ENCODE measurements at regions not wholly inside any gene's neighbourhood (a gene's known extent, or its start where the extent isn't known, plus 50 kb on each side); places are given as distances from the start of the nearest gene placed in this dataset. TPM values are rescaled to one million over a fixed set of nuclear protein-coding genes. Genes with fewer than 3 reads are reported as not detected.

GRCh38 chr14:106879241-106879640 is 1352.9 kb downstream of the TMEM121 start:
- no peak for DNase-seq (ENCODE audit: extremely low spot score in 2 of 2)
- no peak overlapping the region for H3K4me3 ChIP-seq
- TF ChIP-seq POLR2AphosphoS5 (IDR thresholded peaks at IDR 0.05; ENCODE audit: insufficient read depth in 1 of 2, low read depth in 1 of 2): no peak
- no peaks in the 10 kb centered on the region for H3K36me3 ChIP-seq
- no peaks in the 10 kb centered on the region for H3K4me1 ChIP-seq
- H3K9me3 ChIP-seq: no peaks in the 10 kb centered on the region
- intact Hi-C loops (cut with DNase I): no loop called here
- no peaks in the 10 kb centered on the region for H3K27me3 ChIP-seq
- H3K27ac ChIP-seq: no peak overlapping the region

DNA sequence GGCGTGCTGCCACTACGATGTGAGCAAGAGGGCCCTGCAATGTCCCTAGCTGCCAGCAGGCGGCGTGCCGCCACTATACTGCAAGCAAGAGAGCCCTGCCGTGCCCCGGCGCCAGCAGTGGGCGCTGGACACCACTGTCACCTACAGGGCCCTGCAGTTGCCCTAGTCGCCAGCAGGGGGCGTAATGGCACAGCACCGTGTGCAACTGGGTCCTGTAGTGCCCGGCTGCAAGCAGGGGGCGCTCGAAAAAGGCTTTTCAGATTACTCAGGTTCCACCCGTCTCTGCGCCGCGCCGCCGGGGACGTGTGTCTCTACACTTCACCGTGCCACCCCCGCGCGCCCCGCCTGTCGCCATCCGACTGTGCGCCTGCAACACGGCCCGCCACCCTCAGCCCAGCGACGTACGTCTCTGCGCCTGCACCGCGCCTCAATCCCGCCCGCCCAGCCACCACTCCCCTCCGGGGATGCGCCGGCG is 1356.9 kb downstream of the TMEM121 start:
- TF ChIP-seq, protein P1, sequence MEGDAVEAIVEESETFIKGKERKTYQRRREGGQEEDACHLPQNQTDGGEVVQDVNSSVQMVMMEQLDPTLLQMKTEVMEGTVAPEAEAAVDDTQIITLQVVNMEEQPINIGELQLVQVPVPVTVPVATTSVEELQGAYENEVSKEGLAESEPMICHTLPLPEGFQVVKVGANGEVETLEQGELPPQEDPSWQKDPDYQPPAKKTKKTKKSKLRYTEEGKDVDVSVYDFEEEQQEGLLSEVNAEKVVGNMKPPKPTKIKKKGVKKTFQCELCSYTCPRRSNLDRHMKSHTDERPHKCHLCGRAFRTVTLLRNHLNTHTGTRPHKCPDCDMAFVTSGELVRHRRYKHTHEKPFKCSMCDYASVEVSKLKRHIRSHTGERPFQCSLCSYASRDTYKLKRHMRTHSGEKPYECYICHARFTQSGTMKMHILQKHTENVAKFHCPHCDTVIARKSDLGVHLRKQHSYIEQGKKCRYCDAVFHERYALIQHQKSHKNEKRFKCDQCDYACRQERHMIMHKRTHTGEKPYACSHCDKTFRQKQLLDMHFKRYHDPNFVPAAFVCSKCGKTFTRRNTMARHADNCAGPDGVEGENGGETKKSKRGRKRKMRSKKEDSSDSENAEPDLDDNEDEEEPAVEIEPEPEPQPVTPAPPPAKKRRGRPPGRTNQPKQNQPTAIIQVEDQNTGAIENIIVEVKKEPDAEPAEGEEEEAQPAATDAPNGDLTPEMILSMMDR (IDR thresholded peaks at IDR 0.05): no peak
- TF ChIP-seq POLR2AphosphoS5 (IDR thresholded peaks at IDR 0.05; ENCODE audit: insufficient read depth in 1 of 2, low read depth in 1 of 2) (no peak), POLR2A (IDR thresholded peaks at IDR 0.05) (no peak)
- intact Hi-C loops (cut with DNase I): no loop called here

More for the DNA sequence above, 1356.9 kb downstream of the TMEM121 start:
- Histone ChIP-seq H3K27ac (no peak overlapping the region), H3K36me3 (no peaks in the 10 kb centered on the region), H3K4me1 (no peaks in the 10 kb centered on the region), H3K4me3 (no peak overlapping the region), H3K9me3 (no peaks in the 10 kb centered on the region), H3K27me3 (no peaks in the 10 kb centered on the region)
- DNase-seq (ENCODE audit: extremely low spot score in 2 of 2): no peak

Small RNA genes in the stretch of these regions (microRNA-seq; reads per million reads assigned to microRNA genes)
- gene MIR4507 (ENCODE audit: borderline number of aligned reads, borderline replicate concordance) (not detected), gene MIR4537 (ENCODE audit: borderline number of aligned reads, borderline replicate concordance) (not detected), gene MIR4538 (ENCODE audit: borderline number of aligned reads, borderline replicate concordance) (not detected), gene MIR4539 (ENCODE audit: borderline number of aligned reads, borderline replicate concordance) (not detected), gene MIR5195 (ENCODE audit: borderline number of aligned reads, borderline replicate concordance) (not detected), gene MIR8071-1 (ENCODE audit: borderline number of aligned reads, borderline replicate concordance) (not detected), gene MIR8071-2 (ENCODE audit: borderline number of aligned reads, borderline replicate concordance) (not detected)

Small RNA genes in the stretch of these regions (small RNA-seq; reads per million reads assigned to genes)
- gene AC244452.1: not detected
- not detected for gene IGHD1-1
- gene IGHD1-14: not detected
- gene IGHD1-20: not detected
- not detected for gene IGHD1-26
- gene IGHD1-7: not detected
- not detected for gene IGHD2-15
- gene IGHD2-2: not detected
- gene IGHD2-21: not detected
- gene IGHD2-8: not detected
- gene IGHD3-10: not detected
- not detected for gene IGHD3-16
- gene IGHD3-22: not detected
- not detected for gene IGHD3-3
- gene IGHD3-9: not detected
- not detected for gene IGHD4-11
- not detected for gene IGHD4-17
- not detected for gene IGHD4-23
- gene IGHD4-4: not detected
- not detected for gene IGHD5-12
- not detected for gene IGHD5-18
- not detected for gene IGHD5-24
- gene IGHD5-5: not detected
- gene IGHD6-13: not detected
- gene IGHD6-19: not detected
- not detected for gene IGHD6-25
- gene IGHD6-6: not detected
- not detected for gene IGHD7-27
- not detected for gene IGHJ1
- gene IGHJ1P: not detected
- not detected for gene IGHJ2
- not detected for gene IGHJ2P
- not detected for gene IGHJ3
- gene IGHJ3P: not detected
- gene IGHJ4: not detected
- gene IGHJ5: not detected
- gene IGHJ6: not detected
- gene IGHV1-12: not detected
- not detected for gene IGHV1-14
- gene IGHV3-19: not detected
- gene IGHV3-57: not detected
- not detected for gene IGHV3-76
- not detected for gene IGHV5-78
- not detected for gene IGHV7-40
- not detected for gene IGHVII-1-1
- not detected for gene IGHVII-15-1
- gene IGHVII-22-1: not detected
- not detected for gene IGHVII-28-1
- not detected for gene IGHVII-33-1
- not detected for gene IGHVII-40-1
- gene IGHVII-44-2: not detected
- not detected for gene IGHVII-46-1
- gene IGHVII-49-1: not detected
- not detected for gene IGHVII-51-2
- not detected for gene IGHVII-53-1
- not detected for gene IGHVII-60-1
- not detected for gene IGHVII-62-1
- gene IGHVII-67-1: not detected
- gene IGHVII-74-1: not detected
- gene IGHVII-78-1: not detected
- not detected for gene IGHVIII-11-1
- not detected for gene IGHVIII-13-1
- gene IGHVIII-2-1: not detected
- not detected for gene IGHVIII-22-2
- not detected for gene IGHVIII-25-1
- not detected for gene IGHVIII-26-1
- gene IGHVIII-38-1: not detected
- gene IGHVIII-5-1: not detected
- not detected for gene IGHVIII-5-2
- gene IGHVIII-67-2: not detected
- gene IGHVIII-67-3: not detected
- gene IGHVIII-67-4: not detected
- not detected for gene IGHVIII-76-1
- gene IGHVIII-82: not detected
- gene MIR4507: not detected
- not detected for gene MIR4537
- not detected for gene MIR4538
- gene MIR4539: not detected
- not detected for gene MIR5195
- not detected for gene MIR8071-1
- gene MIR8071-2: not detected
- not detected for gene RNA5SP389
